Gastroesophageal sphincter (tissue), 4 donors: ENCODE measurements at regions not wholly inside any gene's neighbourhood (a gene's known extent, or its start where the extent isn't known, plus 50 kb on each side); places are given as distances from the start of the nearest gene placed in this dataset.

ENCODE experiments used
- ATAC-seq: fragments of 150-250 bp; one replicate; pipeline ENCODE4 v1.9.1; 2016; ENCODE audit warnings: mild to moderate bottlenecking, moderate library complexity
- H3K27ac ChIP-seq, 4 donors: fragments of 200-600 bp; sonication (generic) in 3 of 4; 1 replicate in 3 of 4; 2 replicates in 1 of 4; pipeline ENCODE4 v1.5.1; 2016 to 2019
- H3K27me3 ChIP-seq: fragments of 200-600 bp; sonication (generic); one replicate; pipeline ENCODE4 v1.5.1; 2019
- H3K36me3 ChIP-seq, 2 donors: fragments of 200-600 bp; sonication (generic); one replicate each; pipeline ENCODE4 v1.5.1; 2019; ENCODE audit warnings: control low read depth in 1 of 2
- H3K4me1 ChIP-seq, 3 donors: fragments of 200-600 bp; sonication (generic); 1 replicate in 2 of 3; 2 replicates in 1 of 3; pipeline ENCODE4 v1.5.1; 2016 to 2019; ENCODE audit warnings: control low read depth in 2 of 3
- H3K4me3 ChIP-seq, 2 donors: fragments of 200-600 bp; sonication (generic); one replicate each; pipeline ENCODE4 v1.5.1; 2019; ENCODE audit warnings: mild to moderate bottlenecking in 1 of 2, moderate library complexity in 1 of 2
- H3K9me3 ChIP-seq, 3 donors: fragments of 200-600 bp; sonication (generic); one replicate each; pipeline ENCODE4 v1.5.1; 2017 to 2019; ENCODE audit warnings: control low read depth in 2 of 3
- CTCF ChIP-seq, 4 experiments: fragments of 200-600 bp in 2 of 4; fragments of 450-650 bp in 2 of 4; sonication (generic) in 1 of 4; IDR thresholded peaks; one replicate each; pipeline ENCODE4 v1.5.1; 2017 to 2019; ENCODE audit warnings: antibody characterized with exemption in 4 of 4, mild to moderate bottlenecking in 2 of 4, moderate library complexity in 2 of 4
- EP300 ChIP-seq: sonication (generic); formaldehyde crosslinking; IDR thresholded peaks from one replicate; pipeline ENCODE4 v1.6.1; 2017; ENCODE audit warnings: antibody characterized with exemption, mild to moderate bottlenecking
- POLR2A ChIP-seq, 2 donors: fragments of 450-650 bp; IDR thresholded peaks; one replicate each; pipeline ENCODE4 v1.6.1; 2017; ENCODE audit warnings: antibody characterized with exemption in 2 of 2, mild to moderate bottlenecking in 2 of 2, moderate library complexity in 1 of 2
- POLR2AphosphoS5 ChIP-seq: sonication (generic); formaldehyde crosslinking; IDR thresholded peaks from one replicate; pipeline ENCODE4 v1.6.1; 2017; ENCODE audit warnings: antibody characterized with exemption
- WGBS, 2 donors: methylation state at CpG; one replicate each; pipeline ENCODE4 v1.1.5; 2018; ENCODE audit warnings: low coverage in 1 of 2; 5-methylcytosine and 5-hydroxymethylcytosine counted together

GRCh38 chr20:48102076-48102787 is 317.0 kb upstream of the SULF2 start:
- H3K4me3 ChIP-seq: no peak overlapping the region
- no peaks in the 10 kb centered on the region for H3K36me3 ChIP-seq
- no peak overlapping the region for H3K27ac ChIP-seq
- peaks cover 0 to 12% (median 0%) of the 10 kb centered on the region in 3 donors for H3K9me3 ChIP-seq
- H3K4me1 ChIP-seq: no peaks in the 10 kb centered on the region
- no peak for ATAC-seq
- TF ChIP-seq POLR2AphosphoS5 (no peak), POLR2A (IDR thresholded peaks at IDR 0.05) (no peak), CTCF (IDR thresholded peaks at IDR 0.05) (no peak), EP300 (no peak)
- 77 to 94% methylated on average over 5 to 7 of the region's 11 CpGs for WGBS, 2 donors
- no peaks in the 10 kb centered on the region for H3K27me3 ChIP-seq

DNA sequence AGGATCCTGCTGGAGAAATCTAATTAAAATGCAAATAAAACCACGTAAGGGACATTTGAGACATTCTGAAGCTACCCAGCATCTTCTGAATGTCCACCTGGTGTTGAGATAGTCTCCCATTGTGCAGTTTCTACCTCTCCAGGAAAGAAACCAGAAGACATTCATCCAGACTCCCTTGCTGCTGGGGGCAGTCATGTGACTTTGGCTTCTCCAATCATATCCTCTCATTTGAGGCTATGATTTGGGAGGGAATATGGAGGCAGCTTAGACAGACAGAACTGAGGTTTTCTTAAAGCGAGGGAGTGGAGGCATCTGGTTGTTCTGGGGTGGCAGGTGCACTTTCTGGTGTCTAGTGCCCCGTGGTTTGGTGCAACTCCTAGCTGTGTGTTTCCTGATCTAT is 315.2 kb upstream of the SULF2 start:
- H3K36me3 ChIP-seq: no peaks in the 10 kb centered on the region
- H3K27me3 ChIP-seq: no peaks in the 10 kb centered on the region
- H3K4me1 ChIP-seq: no peaks in the 10 kb centered on the region
- 89 to 96% methylated on average over 3 of the region's 3 CpGs for WGBS, 2 donors
- H3K4me3 ChIP-seq: no peak overlapping the region
- no peak overlapping the region for H3K27ac ChIP-seq
- TF ChIP-seq POLR2A (IDR thresholded peaks at IDR 0.05) (no peak), POLR2AphosphoS5 (no peak), CTCF (IDR thresholded peaks at IDR 0.05) (no peak), EP300 (no peak)
- no peak for ATAC-seq
- H3K9me3 ChIP-seq: peaks cover 0 to 9% (median 0%) of the 10 kb centered on the region in 3 donors

DNA sequence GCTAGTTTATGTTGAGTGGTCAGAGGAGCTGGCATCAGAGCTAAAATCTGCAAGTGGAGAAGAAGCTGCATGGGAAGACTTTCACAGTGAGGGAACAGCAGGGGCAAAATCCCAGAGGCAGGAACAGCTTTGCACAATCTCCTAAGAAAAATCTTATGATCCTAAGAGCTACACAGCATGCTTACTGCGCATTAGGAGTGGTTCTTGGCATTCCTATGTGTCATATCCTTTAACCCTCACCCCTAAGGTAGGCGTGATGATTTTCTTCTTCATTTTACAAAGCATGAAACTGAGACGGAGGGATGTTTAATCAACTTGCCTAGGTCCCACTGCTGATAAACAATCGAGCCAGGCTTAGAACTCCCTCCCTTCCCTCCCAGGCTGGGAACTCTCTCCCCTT is 313.6 kb upstream of the SULF2 start:
- Histone ChIP-seq H3K9me3 (no peaks in the 10 kb centered on the region), H3K4me3 (no peak overlapping the region), H3K27me3 (no peaks in the 10 kb centered on the region), H3K4me1 (no peaks in the 10 kb centered on the region), H3K36me3 (no peaks in the 10 kb centered on the region), H3K27ac (no peak overlapping the region)
- no peak for ATAC-seq
- TF ChIP-seq EP300 (no peak), CTCF (IDR thresholded peaks at IDR 0.05) (no peak), POLR2A (IDR thresholded peaks at IDR 0.05) (no peak), POLR2AphosphoS5 (no peak)
- WGBS, 2 donors: 41 to 49% methylated on average over 3 to 4 of the region's 4 CpGs

- H3K36me3 ChIP-seq: no peaks in the 10 kb centered on the region
- no peaks in the 10 kb centered on the region for H3K4me1 ChIP-seq
- no peaks in the 10 kb centered on the region for H3K27me3 ChIP-seq
- no peak overlapping the region for H3K27ac ChIP-seq
- ATAC-seq: no peak
- WGBS, 2 donors: 80% methylated on average over 1 of the region's 2 CpGs; no CpG with 5 or more reads in 1 of the 2 donors
- TF ChIP-seq CTCF (IDR thresholded peaks at IDR 0.05) (no peak), EP300 (no peak), POLR2AphosphoS5 (no peak), POLR2A (IDR thresholded peaks at IDR 0.05) (no peak)
- H3K9me3 ChIP-seq: no peaks in the 10 kb centered on the region
- H3K4me3 ChIP-seq: no peak overlapping the region
Observed at GRCh38 chr20:48098099-48098498, 312.8 kb upstream of the SULF2 start.
